GM19452 (cell line): ENCODE measurements at regions not wholly inside any gene's neighbourhood (a gene's known extent, or its start where the extent isn't known, plus 50 kb on each side); places are given as distances from the start of the nearest gene placed in this dataset.

ENCODE experiments used
- ATAC-seq: cut with Tn5 transposase; IDR thresholded peaks from one replicate; pipeline ENCODE4 v1.9.1; 2021; ENCODE audit not compliant: unreplicated experiment

GRCh38 chr21:35354078-35354477 lies 305.0 kb upstream of the RUNX1 start:
- ATAC-seq = no peak

- ATAC-seq = no peak
Observed at GRCh38 chr21:35352793-35353192, 303.7 kb upstream of the RUNX1 start.

- no peak for ATAC-seq
Observed at GRCh38 chr21:35352066-35352770, 303.1 kb upstream of the RUNX1 start.

- ATAC-seq = no peak
Observed at GRCh38 chr21:35351434-35351833, 302.3 kb upstream of the RUNX1 start.

- ATAC-seq = no peak
Observed at GRCh38 chr21:35350965-35351364, 301.9 kb upstream of the RUNX1 start.

GRCh38 chr21:35349376-35350080 lies 300.4 kb upstream of the RUNX1 start:
- no peak for ATAC-seq

GRCh38 chr21:35348686-35349085 lies 299.6 kb upstream of the RUNX1 start:
- no peak for ATAC-seq

GRCh38 chr21:35346697-35347096 lies 297.6 kb upstream of the RUNX1 start:
- ATAC-seq = no peak

GRCh38 chr21:35345954-35346353 lies 296.9 kb upstream of the RUNX1 start:
- ATAC-seq = no peak

GRCh38 chr21:35344582-35344981 lies 295.5 kb upstream of the RUNX1 start:
- no peak for ATAC-seq

GRCh38 chr21:35343046-35343819 lies 294.1 kb upstream of the RUNX1 start:
- ATAC-seq = no peak

GRCh38 chr21:35342440-35342839 lies 293.3 kb upstream of the RUNX1 start:
- ATAC-seq = peak; percentile 78

- no peak for ATAC-seq
Observed at GRCh38 chr21:35340273-35340672, 291.2 kb upstream of the RUNX1 start.

GRCh38 chr21:35338881-35339632 lies 290.0 kb upstream of the RUNX1 start:
- no peak for ATAC-seq

GRCh38 chr21:35338281-35338680 lies 289.2 kb upstream of the RUNX1 start:
- no peak for ATAC-seq

- ATAC-seq = no peak
Observed at GRCh38 chr21:35337573-35337972, 288.5 kb upstream of the RUNX1 start.

- ATAC-seq = no peak
Observed at GRCh38 chr21:35336534-35336933, 287.4 kb upstream of the RUNX1 start.

- ATAC-seq = no peak
Observed at GRCh38 chr21:35335951-35336446, 286.9 kb upstream of the RUNX1 start.

GRCh38 chr21:35333831-35334618 lies 284.9 kb upstream of the RUNX1 start:
- ATAC-seq = no peak

GRCh38 chr21:35332841-35333426 lies 283.8 kb upstream of the RUNX1 start:
- no peak for ATAC-seq
